IPS-20b (cell line): ENCODE measurements at regions not wholly inside any gene's neighbourhood (a gene's known extent, or its start where the extent isn't known, plus 50 kb on each side); places are given as distances from the start of the nearest gene placed in this dataset.

Experiments used
- H3K27ac ChIP-seq: one replicate; pipeline ENCODE4 v1.5.1; 2013; ENCODE audit warnings: low read length
- H3K27me3 ChIP-seq: 2 replicates; pipeline ENCODE4 v1.6.1; 2013; ENCODE audit warnings: mild to moderate bottlenecking, low read length, inconsistent platforms; ENCODE audit not compliant: insufficient read depth
- H3K36me3 ChIP-seq: 2 replicates; pipeline ENCODE4 v1.6.1; 2013; ENCODE audit warnings: low read depth, mild to moderate bottlenecking, inconsistent platforms, low read length, moderate library complexity; ENCODE audit not compliant: insufficient read depth
- H3K4me1 ChIP-seq: 2 replicates; pipeline ENCODE4 v1.6.1; 2013; ENCODE audit warnings: mild to moderate bottlenecking, control low read depth, inconsistent platforms, low read length, moderate library complexity; ENCODE audit not compliant: insufficient read depth
- H3K4me3 ChIP-seq: 2 replicates; pipeline ENCODE4 v1.5.1; 2013; ENCODE audit warnings: mild to moderate bottlenecking, low read length, inconsistent platforms
- H3K9ac ChIP-seq: 2 replicates; pipeline ENCODE4 v1.6.1; 2013; ENCODE audit warnings: low read depth, mild to moderate bottlenecking, inconsistent platforms, low read length, moderate library complexity
- H3K9me3 ChIP-seq: 2 replicates; pipeline ENCODE4 v1.6.1; 2013; ENCODE audit warnings: mild to moderate bottlenecking, low read depth, low read length, inconsistent platforms; ENCODE audit not compliant: insufficient read depth

DNA sequence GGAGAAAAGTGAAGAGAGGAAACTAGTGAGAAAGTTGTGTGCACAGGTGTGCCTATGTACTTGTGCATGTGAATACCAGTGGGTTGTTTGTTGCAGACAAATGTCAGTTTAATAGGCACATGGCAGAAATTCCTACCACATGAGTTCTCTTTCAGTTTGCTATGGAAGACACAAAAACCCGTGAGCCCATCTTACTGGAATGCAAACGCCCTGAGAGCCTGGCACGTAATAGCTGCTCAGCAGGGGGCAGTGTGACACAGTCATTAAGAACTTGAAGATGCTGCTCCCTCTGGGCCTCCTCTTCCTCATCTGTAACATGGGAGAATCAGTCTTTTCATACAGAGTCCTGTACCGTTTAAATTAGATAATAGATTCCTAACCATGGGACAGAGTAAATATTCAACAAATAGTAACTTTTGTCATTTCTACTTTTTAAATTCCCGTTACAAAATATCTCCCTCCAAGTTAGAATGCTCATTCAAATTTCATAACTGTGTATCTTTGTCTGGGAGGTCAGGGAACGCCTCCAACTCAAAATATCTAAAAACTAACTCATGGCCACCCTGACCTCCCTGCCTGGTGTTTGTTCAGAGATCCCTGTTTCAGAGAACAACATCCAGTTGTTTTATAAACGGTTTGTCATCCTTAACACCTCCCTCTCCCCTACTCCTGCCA, 802.9 kb downstream of the MAFB start:
- Histone ChIP-seq H3K9ac (no peak overlapping the region), H3K4me1 (peaks cover 7% of the 10 kb centered on the region; the same call in 1 of the 2 replicates), H3K9me3 (peaks cover 4% of the 10 kb centered on the region), H3K36me3 (no peaks in the 10 kb centered on the region), H3K4me3 (no peak overlapping the region), H3K27me3 (no peaks in the 10 kb centered on the region), H3K27ac (no peak overlapping the region)

DNA sequence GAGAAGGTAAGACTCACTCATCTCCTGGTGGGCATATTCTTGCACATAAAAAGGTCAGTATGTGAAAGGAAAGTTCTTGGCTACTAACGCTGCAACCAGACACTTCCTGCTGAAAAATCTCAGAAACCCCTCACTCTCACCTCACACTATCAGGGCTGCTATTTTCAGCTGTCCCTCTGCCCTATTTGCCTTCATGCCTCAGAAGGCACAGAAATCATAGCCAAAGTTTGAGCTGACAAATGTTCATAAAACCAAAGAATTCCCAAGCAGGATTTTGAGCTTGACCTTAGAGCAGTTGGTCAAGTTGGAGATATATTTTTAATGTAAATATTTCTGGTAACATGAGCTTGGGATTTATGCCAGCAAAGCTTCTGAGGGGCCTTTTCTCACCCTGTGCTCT, 806.2 kb downstream of the MAFB start:
- Histone ChIP-seq H3K27ac (no peak overlapping the region), H3K4me3 (no peak overlapping the region), H3K9ac (no peak overlapping the region), H3K27me3 (no peaks in the 10 kb centered on the region), H3K9me3 (peaks cover 4% of the 10 kb centered on the region), H3K4me1 (peaks cover 16% of the 10 kb centered on the region), H3K36me3 (no peaks in the 10 kb centered on the region)

DNA sequence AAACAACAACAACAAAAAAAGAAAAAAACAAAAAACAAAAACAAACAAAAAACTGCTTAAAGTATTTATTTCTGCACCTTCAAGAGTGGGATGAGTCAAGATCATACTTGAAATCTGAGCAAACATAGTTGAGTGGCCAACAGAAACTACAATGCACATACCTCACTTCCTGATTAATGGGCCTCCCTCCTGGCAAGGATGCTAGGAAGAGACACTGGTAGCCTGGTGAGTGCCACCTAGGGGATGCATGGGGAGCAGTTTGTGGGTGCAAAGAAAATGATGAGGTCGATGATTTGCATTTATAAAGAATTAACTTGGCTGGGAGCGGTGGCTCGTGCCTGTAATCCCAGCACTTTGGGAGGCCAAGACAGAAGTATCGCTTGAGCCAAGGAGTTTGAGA, 808.1 kb downstream of the MAFB start:
- H3K36me3 ChIP-seq: no peaks in the 10 kb centered on the region
- peaks cover 12% of the 10 kb centered on the region for H3K4me1 ChIP-seq
- peaks cover 4% of the 10 kb centered on the region for H3K9me3 ChIP-seq
- H3K9ac ChIP-seq: no peak overlapping the region
- H3K27me3 ChIP-seq: no peaks in the 10 kb centered on the region
- H3K27ac ChIP-seq: no peak overlapping the region
- no peak overlapping the region for H3K4me3 ChIP-seq

DNA sequence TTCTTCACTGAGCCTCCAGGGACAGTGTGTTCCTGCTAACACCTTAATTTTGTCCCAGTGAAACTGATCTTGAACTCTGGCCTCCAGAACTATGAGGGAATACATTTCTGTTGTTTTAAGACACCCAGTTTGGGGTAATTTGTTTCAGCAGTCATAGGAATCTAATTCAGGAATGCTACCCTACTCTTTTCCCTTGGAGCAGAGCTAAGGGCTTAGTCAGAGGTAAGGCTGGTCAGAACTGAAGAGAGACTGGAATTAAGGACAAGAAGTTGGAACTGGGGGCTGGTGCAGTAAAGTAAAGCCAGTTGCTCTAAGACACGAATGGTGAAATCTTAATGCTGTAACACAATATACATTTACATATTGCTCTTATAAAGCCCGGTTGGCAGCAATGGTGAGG, 809.7 kb downstream of the MAFB start:
- Histone ChIP-seq H3K4me1 (peaks cover 9% of the 10 kb centered on the region; the same call in 1 of the 2 replicates), H3K27ac (no peak overlapping the region), H3K9ac (no peak overlapping the region), H3K9me3 (peaks cover 4% of the 10 kb centered on the region), H3K4me3 (no peak overlapping the region), H3K27me3 (no peaks in the 10 kb centered on the region), H3K36me3 (no peaks in the 10 kb centered on the region)

DNA sequence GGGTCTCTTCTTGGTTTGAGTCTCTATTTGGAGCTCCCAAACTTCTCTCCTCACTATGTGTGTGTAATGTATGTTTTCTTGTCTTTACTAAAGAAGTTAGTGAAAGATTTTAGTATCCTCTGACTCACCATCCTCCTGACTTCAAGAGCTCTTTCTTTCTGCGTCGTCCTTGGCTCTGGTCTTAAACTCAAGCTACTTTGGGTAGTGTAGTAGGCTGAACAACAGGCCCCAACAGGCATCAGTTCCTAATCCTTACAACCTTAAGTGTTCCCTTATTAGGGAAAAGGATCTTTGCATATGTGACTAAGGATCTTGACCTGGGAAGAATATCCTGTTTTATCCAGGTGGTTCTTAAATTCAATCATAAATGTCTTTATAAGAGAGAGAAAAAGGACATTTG, 810.2 kb downstream of the MAFB start:
- Histone ChIP-seq H3K9ac (no peak overlapping the region), H3K27me3 (no peaks in the 10 kb centered on the region), H3K27ac (no peak overlapping the region), H3K4me3 (no peak overlapping the region), H3K4me1 (peaks cover 9% of the 10 kb centered on the region; the same call in 1 of the 2 replicates), H3K9me3 (peaks cover 4% of the 10 kb centered on the region), H3K36me3 (no peaks in the 10 kb centered on the region)

DNA sequence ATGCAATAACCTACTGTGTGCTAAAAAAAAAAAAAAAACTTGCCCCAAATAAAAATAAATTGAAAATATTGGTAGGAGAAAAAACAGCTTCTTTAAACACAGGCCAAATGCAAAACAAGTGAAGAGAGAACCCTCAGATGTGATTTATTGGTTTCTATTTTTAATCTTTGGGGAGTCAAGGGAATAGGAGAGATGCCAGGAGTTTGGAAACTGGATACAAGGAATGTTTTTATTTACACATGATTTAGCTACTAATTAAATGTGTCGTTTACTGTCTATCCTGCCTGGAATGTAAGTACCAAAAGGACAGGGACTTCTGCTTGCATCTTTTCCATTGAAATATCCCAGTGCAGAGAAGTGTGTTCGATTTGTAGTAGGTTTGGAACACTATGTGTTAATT, 810.7 kb downstream of the MAFB start:
- Histone ChIP-seq H3K9ac (no peak overlapping the region), H3K27me3 (no peaks in the 10 kb centered on the region), H3K27ac (no peak overlapping the region), H3K36me3 (no peaks in the 10 kb centered on the region), H3K9me3 (peaks cover 4% of the 10 kb centered on the region), H3K4me3 (no peak overlapping the region), H3K4me1 (peaks cover 9% of the 10 kb centered on the region; the same call in 1 of the 2 replicates)

DNA sequence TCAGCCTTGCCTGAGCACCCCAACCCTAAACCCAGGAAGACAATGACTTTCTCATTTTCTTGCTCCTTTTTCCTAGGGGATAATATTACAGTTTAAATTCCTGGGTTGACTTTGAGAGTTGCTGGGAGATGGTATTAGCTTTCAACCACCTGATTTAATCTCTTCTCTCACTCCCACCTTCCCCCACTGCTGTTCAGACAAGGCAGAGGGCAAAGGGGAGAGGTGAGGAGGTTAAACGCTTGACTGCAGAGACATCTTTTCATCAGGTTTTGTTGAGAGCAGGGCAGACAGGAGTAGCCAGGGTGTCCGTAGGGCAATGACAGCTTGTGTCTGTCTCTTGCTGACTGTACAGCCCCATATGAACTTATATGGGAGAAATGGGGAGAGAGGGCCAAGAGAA, 811.2 kb downstream of the MAFB start:
- Histone ChIP-seq H3K27ac (no peak overlapping the region), H3K27me3 (no peaks in the 10 kb centered on the region), H3K4me1 (peaks cover 9% of the 10 kb centered on the region; the same call in 1 of the 2 replicates), H3K9ac (no peak overlapping the region), H3K4me3 (no peak overlapping the region), H3K36me3 (no peaks in the 10 kb centered on the region), H3K9me3 (peaks cover 4% of the 10 kb centered on the region)

DNA sequence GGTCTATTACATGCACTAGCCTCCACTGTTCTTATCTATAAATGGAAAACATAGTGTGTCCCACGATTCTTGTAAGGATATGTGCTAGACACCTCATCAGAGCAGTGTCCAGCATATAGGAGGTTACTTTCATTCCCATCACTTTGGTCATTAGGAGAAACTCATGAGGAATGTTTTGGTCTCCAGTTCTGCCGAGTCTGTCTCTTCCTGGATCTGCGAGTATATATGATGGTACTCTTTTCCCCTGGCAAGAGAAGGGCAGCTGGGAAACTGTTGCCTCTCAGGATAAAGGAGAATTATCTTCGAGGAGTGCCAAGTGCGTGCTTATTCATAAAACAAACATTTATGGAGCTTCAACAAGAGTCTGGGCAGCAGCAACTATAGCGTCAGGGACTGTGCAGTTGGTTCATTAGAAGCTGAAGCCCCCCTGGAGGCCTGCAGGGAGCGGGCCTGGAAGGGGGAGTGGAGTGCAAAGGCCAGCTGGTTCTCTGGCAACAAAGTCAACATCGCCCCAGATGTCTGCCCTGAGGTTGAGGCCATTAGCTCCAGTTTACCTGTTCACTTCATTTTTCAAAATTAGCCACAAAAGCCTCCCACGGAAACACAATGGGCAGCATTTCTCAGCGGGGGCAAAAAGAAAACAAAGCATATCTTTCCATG, 811.9 kb downstream of the MAFB start:
- Histone ChIP-seq H3K9me3 (peaks cover 2% of the 10 kb centered on the region), H3K36me3 (no peaks in the 10 kb centered on the region), H3K9ac (no peak overlapping the region), H3K4me3 (no peak overlapping the region), H3K4me1 (peaks cover 9% of the 10 kb centered on the region; the same call in 1 of the 2 replicates), H3K27ac (no peak overlapping the region), H3K27me3 (no peaks in the 10 kb centered on the region)

DNA sequence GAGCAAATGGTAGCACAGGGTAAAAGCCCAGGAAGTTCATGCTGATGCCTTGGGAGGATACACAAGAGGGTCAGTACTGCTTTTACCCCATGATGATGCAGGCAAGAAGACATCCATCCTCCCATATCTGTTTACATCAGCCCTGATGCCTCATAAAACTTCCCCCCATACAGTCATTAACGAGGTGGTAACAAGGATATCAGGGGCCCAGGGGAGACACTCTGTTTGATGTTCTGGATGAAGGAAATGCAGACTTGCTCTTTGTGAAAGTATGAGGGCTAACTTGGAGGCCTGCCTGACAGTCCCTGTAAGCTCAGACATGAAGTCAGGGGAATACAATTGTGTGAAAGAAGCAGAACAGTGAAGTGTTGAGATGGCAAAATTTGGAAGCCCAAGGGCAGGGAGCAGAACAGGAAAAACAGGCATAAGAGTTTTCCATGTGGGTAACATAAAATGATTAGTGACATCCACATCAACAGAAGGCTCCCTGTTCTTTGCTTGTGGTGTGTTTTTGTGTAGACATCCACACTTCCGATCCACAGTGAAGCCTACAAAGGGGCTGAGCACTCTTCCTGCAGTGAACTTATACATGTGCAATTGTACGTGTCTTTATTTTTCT, 813.4 kb downstream of the MAFB start:
- no peaks in the 10 kb centered on the region for H3K27me3 ChIP-seq
- H3K27ac ChIP-seq: no peak overlapping the region
- peaks cover 9% of the 10 kb centered on the region; the same call in 1 of the 2 replicates for H3K4me1 ChIP-seq
- no peaks in the 10 kb centered on the region for H3K36me3 ChIP-seq
- H3K9ac ChIP-seq: no peak overlapping the region
- H3K9me3 ChIP-seq: no peaks in the 10 kb centered on the region
- no peak overlapping the region for H3K4me3 ChIP-seq

DNA sequence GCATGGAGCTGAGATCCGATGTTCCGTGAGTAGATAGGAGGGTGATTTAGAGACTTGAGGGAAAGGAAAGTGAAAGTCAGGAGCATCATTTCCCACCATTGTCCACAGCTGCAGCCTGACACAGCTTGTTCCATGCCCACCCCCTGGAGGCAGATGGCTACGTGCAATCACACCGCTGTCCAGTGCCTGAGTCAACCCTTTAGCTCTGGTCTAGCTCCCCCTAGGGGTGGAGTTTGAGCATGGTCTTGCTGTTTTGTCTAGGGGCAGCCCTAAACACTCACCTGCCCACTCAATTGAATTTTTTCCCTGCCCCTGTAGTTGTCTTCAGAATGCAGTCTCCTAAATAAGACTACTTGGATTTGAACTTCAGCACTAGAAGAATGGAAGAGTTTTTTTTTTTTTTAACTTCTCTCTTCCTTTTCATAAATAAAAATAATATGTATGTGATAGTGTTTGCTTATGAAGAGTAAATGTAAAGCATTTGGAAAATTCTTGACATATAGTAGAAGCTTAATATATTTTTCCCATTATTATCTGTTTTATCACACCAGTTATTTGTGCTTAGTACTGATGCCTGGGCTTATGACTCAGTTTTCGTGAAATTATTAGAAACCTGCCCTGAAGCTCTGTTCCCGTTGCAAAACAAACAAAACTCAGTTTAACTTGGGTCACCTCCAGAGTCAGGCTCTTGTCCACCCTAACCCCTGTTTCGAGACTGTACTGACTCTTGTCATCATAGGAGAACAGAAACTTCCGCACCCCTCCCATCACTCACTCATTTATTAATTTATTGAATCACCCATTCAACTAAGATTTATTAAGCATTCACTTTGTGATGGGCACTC, 814.8 kb downstream of the MAFB start:
- H3K36me3 ChIP-seq: no peaks in the 10 kb centered on the region
- no peaks in the 10 kb centered on the region for H3K27me3 ChIP-seq
- no peaks in the 10 kb centered on the region for H3K9me3 ChIP-seq
- H3K27ac ChIP-seq: no peak overlapping the region
- no peak overlapping the region for H3K4me3 ChIP-seq
- H3K9ac ChIP-seq: no peak overlapping the region
- H3K4me1 ChIP-seq: peaks cover 8% of the 10 kb centered on the region; the same call in 1 of the 2 replicates

DNA sequence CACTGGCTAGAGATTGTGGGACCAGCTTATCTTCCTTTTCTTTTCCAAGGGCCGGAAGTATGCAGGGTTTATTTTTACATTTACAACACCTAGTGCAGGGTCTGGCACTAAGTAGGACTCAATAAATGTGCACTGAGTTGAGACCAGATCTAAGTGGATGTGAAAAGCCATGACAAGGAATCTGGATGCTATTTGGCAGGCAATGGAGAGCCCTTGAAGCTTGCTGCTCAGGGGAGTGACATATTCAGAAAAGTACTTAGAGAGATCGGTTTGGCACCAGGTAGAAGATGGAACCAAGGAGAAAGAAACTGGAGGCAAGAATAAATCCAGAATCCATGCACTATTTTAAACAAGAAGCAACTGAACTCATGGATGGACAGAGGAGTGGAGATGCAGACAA, 815.8 kb downstream of the MAFB start:
- no peak overlapping the region for H3K27ac ChIP-seq
- no peaks in the 10 kb centered on the region for H3K9me3 ChIP-seq
- no peaks in the 10 kb centered on the region for H3K36me3 ChIP-seq
- no peaks in the 10 kb centered on the region for H3K27me3 ChIP-seq
- H3K9ac ChIP-seq: no peak overlapping the region
- H3K4me3 ChIP-seq: no peak overlapping the region
- no peaks in the 10 kb centered on the region for H3K4me1 ChIP-seq
